ENCODE measurements at regions not wholly inside any gene's neighbourhood (a gene's known extent, or its start where the extent isn't known, plus 50 kb on each side); places are given as distances from the start of the nearest gene placed in this dataset.

DNA sequence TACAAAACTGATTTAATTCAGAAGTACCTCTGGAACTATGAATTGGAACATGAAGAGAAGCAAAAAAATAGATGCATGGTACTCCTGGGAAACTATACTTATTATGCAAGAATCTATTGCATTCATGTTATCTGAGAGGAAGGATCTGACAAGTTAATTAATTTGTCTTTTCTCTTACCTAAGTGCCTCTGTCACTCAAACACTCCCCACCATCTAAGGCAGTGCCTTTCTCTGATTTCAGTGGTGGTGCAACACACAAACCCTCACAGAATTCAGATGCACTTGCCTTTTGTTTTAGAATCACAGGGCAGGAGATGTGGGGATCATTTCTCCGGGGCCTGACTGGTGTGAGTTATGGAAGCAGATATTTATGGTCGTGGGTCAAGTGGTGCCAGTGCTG lies 52.5 kb upstream of the C9orf72 start:
- ChIA-PET POLR2A (no interaction called here), CTCF (no interaction called here)

DNA sequence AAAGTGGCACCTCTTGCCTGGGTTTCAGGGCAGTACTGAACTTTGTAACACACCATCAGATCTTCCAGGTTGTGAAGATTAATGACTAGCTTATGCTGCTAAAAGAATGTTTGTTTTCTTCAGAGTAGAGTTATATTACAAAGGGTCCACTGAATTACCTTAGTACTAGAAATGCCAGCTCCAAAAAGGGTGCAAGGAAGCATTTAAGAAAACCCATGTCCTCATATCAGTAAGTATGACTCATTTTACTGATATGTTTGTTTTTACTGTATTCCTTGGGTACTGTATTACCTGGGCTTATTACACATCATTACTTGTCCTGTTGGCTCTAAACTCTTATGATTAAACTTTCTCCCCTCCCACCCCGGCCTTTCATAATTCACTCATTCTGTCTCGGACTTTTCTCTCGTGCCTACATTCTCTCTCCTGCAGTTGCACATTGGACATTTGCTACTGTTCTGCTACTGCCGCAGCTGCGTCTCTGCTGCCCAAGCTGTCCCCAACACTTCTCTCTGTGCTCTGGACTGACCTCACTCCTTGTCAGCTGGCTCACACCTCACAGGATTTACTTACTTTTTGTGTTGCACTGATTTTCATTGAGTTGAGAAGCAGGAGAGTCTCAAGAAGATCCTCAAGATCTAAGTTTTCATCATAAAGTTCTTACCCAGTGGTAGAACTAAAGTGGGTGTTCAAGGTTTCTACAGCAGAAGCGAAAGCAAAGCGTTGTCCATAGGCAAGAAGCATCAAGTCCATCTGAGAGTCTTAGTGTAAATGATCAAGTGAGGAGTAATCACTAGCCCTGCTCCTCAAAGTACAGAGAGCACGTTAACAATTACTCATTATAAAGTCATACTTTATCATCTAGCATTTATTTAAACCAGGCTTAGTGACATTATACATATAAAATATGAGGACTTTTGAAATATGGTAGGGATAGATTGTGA lies 53.2 kb upstream of the C9orf72 start:
- POLR2A ChIA-PET, result no interaction called here

DNA sequence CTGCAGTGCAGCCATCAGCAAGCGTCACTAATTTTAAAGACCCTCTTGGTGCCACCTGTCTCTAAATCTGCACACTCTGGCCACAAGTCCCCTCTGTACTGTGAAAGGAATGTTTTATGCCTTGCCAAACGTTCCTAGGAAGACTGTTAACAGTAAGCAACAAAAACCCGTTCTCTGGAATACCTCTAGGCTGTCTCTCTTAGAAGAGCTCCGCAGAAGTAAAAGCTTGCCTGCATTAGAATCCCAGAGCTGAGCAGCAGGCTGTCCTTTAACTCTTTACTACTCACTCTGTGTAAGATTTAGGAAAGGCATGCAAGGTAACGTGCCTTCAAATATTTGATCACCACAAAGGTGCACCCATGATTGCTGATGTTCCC lies 53.9 kb upstream of the C9orf72 start:
- ChIA-PET CTCF (no interaction called here), POLR2A (no interaction called here)

More for the DNA sequence above, 53.2 kb upstream of the C9orf72 start:
- CTCF ChIA-PET, result no interaction called here

DNA sequence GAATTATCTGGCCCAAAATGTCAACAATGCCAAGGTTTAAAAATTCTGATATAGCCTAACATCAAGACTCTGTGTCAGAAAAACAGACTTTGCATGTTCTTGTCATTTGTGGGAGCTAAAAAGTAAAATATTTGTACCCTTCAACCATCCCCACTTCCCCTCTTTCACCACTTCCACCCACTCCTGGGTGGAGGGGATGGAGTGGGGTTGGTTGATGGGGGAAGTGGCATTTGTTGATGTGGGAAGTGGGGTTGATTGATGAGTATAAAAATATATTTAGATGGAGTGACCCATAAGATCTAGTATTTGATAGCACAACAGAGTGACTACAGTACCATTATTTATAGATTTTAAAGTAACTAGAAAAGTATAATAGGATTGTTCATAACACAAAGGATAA lies 55.0 kb upstream of the C9orf72 start:
- POLR2A ChIA-PET, result no interaction called here
- CTCF ChIA-PET, result no interaction called here

DNA sequence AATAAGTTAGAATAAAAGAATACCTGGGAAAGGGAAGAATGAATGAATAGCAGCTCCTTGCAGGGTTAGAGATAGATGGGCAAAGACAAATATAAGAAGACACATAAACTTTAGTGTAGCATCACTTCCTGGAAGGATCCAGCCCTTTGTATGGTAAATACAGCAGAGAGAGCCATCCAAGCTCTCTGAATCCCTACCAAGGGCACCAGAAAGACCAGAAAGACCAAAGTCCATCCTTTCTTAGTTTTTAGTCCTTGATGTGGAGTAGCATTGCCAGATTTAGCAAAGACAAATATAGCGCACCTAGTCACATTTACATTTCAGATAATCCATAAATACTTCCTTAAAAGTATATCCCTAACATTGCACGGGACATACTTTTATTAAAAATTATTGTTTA lies 56.1 kb upstream of the C9orf72 start:
- CTCF ChIA-PET, result no interaction called here

DNA sequence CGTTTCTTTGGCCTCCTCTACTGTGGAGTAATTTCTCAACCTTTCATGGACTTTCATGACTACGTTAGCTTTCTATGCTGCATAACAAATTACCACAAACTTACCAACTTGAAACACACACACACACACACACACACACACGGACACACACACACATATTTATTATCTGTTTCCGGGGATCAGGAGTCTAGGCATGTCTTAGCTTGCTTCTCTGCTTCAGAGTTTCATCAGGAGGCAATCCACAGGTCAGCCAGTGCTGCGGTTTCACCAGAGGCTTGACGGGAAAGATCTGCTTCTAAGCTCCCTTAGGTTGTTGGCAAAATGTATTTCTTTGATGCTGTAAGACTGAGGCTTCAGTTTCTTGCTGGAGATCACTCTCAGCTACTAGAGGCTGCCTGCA lies 59.0 kb upstream of the C9orf72 start:
- CTCF ChIA-PET, result no interaction called here

More for the DNA sequence above, 56.1 kb upstream of the C9orf72 start:
- POLR2A ChIA-PET, result no interaction called here

DNA sequence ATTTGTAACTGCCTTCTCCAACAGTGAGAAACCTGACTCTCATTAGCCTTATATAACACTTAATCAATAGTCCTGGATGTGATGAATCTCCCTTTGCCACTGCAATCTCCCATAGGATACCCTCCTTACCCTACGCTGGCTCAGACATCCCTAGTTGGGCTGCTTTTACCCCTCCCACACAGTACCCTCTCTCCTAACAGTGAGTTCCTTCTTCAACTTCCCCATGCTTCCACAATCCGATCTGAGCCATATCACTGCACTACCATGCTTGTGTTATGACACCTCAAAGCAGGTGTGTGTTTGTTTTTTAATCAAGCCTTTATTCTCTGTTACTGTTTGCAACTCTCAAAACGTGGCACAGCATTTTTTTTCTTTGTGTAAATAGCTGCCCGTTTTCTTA lies 60.5 kb upstream of the C9orf72 start:
- CTCF ChIA-PET, result interaction anchor here (0.6 kb wide), 1 partner anchor 332 kb away, joined by 3 read pairs; no protein-coding TSS in a partner anchor
- POLR2A ChIA-PET, result no interaction called here

More for the DNA sequence above, 59.0 kb upstream of the C9orf72 start:
- POLR2A ChIA-PET, result no interaction called here

DNA sequence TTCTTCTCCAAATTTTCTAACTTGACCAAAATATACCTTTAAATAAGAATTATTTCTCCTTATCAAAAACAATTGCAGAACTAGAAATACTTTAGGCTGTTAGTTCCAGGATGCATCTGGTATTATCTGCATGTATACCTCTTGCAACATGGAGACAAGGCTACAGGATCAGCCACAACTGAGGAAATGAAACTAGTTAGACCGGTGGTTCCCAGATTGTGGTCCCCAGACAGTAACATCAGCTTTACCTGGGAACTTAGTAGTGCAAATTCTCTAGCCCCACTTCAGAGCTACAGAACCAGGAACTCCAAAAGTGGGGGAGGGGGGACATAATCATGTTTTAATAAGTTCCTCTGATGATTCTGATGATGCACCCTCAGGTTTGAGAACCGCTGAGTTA lies 61.6 kb upstream of the C9orf72 start:
- CTCF ChIA-PET, result no interaction called here
- POLR2A ChIA-PET, result no interaction called here

DNA sequence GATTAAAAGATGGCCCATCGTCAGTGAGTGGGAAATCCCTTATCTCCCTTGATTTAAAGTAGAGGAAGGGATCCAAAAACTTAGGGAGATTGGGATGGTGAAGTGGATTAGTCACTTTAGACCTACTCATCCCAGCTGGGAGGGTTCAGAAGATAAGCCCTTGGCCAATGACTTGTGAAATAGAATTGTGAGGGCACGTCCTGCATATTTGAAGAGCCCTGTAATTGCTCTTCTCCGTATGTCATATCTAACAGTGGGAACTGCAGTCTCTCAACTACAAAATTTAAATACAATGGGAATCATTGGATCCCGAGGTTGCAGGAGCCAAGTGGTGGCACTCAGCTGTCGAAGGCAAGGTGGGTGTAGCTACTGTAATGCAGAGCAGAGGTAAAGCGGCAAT lies 65.4 kb upstream of the C9orf72 start:
- CTCF ChIA-PET, result no interaction called here
- POLR2A ChIA-PET, result no interaction called here

DNA sequence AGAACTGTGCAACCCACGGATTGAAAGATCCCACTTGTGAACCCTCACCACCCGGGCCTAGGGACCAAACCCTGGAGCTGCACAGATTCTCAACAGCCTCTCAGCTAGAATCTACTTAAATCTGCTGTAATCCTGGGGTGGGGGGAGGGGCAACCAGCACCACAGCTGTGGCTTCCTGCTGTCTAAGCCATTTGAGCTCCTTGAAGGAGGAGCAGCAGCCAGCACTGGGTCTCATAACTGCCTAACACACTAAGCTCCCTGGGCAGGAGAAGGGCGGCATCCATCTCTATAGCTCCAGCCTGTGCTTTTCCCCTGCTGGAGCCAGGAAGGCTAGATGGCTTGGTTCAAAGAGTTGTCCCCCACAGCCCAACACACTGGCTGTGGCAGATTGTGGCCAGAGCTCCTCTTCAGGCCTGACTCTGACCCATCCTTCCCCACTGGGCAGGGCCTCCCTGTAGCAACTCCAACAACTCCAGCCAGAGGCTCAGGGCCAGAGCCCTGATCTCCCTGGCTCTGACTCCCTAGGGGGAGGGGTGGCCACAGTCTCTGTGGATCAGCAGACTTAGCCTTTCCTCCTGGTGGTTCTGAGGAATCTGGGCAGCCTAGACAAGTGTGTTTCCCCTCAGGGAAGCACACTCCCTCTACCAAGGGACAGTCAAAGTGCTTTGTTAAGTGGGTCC lies 72.0 kb upstream of the C9orf72 start:
- ChIA-PET CTCF (no interaction called here), POLR2A (no interaction called here)

DNA sequence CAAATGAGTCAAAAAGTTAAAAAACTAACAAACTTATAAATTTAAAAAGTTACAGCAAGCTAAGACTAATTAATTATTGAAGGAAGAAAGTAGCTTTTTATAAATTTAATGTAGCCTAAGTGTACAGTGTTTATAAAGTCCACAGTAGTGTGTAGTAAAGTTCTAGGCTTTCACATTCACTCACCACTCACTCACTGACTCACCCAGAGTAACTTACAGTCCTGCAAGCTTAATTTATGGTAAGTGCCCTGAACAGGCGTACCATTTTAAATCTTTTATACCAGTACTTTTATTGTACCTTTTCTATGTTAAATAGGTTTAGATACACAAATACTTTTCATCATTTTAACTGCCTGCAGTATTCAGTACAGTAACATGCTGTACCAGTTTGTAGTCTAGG lies 80.0 kb upstream of the C9orf72 start:
- CTCF ChIA-PET, result no interaction called here
- POLR2A ChIA-PET, result no interaction called here

DNA sequence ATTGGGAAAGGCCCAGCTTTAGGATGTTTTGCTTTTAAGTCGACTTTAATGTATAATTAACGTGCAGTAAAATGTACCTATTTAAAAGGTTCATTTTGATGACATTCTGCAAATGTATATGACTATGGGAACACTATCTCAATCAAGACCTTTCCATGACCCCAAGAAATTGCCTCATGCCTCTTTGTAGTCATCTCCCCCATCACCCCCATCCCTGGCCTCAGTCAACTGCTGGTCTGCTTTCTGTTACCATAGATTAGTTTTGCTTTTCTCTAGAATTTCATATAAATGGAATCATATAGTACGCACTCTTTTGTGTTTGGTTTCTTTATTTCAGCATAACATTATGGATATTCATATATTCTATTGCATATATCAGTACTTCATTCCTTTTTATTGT lies 80.7 kb upstream of the C9orf72 start:
- CTCF ChIA-PET, result no interaction called here
- POLR2A ChIA-PET, result no interaction called here

DNA sequence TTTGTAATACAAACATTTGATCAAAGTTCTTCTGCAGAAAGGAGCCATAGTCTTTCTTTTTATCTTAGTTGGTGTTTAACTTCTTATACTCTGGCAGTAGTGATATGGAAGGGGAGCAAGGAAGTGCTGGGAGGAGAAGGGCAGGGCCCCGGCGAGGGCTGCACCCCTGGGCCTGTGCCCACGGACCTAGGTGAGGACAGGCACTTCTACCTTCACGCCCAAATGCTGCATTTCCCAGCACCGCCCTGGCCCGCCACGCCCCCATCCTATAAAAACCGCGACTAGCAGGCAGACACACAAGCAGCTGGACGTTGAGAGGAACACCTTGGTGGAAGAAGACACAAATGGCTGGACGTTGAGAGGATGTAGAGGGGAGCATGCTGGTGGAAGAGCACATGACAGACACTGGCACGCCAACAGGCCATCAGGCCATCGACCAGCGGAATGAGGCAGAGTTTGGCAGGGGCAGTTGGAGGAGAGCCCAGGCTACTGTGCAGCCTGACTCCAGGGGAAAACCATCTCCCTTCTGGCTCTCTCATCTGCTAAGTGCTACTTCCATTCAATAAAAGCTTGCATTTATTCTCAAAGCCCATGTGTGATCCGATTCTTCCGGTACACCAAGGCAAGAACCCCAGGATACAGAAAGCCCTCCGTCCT lies 81.5 kb upstream of the C9orf72 start:
- POLR2A ChIA-PET, result no interaction called here

DNA sequence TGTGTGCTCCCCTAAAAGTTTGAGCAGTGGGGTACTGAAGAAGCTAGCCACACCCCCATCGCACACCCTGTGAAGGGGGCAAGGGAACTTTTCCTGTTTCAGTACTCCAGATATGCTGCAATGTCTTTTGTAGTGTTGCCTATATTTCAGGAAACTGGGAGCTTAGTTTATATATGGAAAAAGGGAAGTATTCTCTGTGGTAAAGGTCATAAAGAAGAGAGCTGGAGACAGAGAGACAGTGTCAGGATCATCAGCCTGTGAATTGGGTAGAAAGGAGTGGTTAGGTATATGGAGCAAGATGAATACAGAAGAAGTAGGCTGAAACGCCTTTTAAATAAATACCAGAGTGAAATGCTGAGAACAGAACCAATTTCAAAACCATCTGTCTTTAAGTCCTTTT lies 82.2 kb upstream of the C9orf72 start:
- POLR2A ChIA-PET, result no interaction called here
- CTCF ChIA-PET, result no interaction called here

More for the DNA sequence above, 81.5 kb upstream of the C9orf72 start:
- CTCF ChIA-PET, result no interaction called here

DNA sequence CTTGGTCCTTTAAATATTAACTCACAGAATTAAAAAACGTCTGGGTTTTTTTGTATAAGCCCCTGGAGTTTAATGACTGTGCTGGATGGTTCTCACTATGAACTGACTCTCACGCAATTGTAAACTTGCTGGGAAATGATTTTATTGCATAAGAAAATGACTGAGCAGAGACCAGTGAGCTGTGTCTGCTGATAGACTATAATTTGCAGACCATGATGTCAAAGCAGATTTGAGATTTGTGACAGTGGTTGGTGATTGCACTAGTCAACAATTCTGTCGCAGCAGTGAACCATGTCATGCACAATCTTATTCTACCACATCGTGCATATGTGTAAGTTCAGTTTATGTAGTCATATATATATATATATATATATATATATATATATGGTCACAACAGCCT lies 85.7 kb upstream of the C9orf72 start:
- ChIA-PET CTCF (no interaction called here), POLR2A (no interaction called here)

DNA sequence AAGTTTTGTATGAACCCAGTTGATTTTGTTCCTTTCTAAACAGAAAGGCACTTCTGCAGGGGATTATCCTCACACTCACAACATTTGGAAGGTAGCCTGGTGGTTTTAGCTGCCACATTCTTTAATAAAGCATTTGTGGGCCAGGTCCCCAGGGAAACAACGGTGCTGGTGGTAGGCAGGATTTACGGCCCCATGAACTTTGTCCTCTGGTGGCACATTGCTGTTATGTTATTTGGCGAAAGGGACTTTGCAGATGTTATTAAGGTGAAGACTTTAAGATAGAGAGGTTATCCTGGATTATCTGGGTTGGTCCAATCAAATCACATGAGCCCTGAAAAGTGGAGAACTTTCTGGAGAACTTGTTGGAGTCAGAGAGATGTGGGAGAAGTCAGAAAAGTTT lies 86.3 kb upstream of the C9orf72 start:
- CTCF ChIA-PET, result no interaction called here
- POLR2A ChIA-PET, result no interaction called here

DNA sequence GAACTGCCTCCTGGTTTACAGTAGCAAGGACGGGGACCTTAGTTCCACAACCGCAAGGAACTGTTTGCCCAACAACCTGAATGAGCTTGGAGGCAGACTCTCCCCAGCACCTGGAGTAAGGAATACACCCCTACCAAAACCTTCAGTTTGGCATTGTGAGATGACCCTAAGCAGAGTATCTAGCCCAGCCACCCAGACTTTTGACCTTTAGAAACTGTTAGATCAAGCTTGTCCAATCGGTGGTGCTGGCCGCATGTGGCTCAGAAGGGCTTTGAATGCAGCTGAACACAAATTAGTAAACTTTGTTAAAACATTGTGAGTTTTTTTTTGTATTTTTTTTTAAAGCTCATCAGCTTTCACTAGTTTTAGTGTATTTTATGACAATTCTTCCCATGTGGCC lies 86.9 kb upstream of the C9orf72 start:
- ChIA-PET CTCF (no interaction called here), POLR2A (no interaction called here)

DNA sequence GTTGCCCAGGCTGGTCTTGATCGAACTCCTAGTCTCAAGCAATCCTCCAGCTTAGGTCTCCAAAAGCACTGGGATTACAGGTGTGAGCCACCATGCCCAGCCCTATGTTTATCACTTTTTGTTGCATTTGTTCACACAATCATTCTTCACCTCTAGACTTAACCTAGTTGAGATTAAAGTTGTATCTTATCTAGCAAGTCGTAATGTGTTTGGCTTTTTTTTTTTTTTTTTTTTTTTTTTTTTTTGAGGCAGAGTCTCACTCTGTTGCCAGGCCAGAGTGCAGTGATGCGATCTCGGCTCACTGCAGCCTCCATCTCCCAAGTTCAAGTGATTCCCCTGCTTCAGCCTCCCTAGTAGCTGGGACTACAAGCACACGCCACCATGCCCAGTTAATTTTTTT lies 90.2 kb upstream of the C9orf72 start:
- CTCF ChIA-PET, result no interaction called here

DNA sequence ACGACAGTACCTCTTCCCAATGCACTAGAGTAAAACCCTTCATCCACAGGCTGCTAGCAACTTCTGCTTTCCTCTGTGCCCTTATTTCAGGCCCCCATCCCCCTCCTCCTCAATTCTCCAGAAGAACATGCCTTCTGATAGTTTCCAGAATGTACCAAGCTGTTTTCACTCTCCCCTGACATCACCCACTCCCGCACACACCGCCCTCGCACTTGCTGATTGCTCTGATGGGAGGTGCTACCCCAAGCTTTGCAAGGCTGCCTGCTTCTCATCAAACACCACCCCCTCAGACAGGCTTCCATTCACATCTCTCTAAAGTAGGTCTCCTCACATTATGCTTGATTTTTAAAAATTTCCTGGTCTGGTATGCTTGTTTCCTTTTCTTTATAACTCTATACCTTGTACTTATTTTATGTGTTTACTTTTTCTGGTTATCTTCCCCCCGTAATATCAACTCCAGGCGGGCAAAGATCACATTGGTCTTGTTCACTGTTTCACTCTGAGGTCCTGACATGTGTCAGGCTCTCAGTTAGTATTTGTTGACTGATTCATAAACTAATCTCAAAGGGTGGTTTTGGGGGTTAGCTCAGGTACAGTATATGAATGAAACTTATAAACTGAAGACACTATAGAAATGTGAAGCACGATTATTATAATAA lies 91.0 kb upstream of the C9orf72 start:
- POLR2A ChIA-PET, result no interaction called here
- CTCF ChIA-PET, result no interaction called here

More for the DNA sequence above, 90.2 kb upstream of the C9orf72 start:
- POLR2A ChIA-PET, result no interaction called here

DNA sequence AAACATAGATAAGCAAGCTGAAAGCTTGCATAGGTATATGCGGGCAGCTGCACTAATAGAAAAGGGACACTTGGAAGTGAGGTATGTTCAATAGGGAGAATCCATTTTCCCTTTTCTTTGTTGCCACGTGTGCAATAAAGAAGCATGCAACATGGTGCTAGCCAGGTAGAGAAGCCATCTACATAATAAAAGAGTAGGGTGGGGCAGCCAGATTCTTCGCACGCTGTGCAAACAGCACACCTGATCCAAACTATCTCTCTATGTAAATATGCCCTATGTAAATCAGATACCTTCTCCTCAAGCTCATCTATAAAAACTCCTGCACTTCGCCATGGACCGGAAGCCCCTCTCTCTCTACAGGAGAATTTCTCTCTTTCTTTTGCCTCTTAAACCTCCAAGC lies 91.9 kb upstream of the C9orf72 start:
- POLR2A ChIA-PET, result no interaction called here
- CTCF ChIA-PET, result interaction anchor here (0.6 kb wide), 1 partner anchor 1883 kb away, joined by 4 read pairs; no protein-coding TSS in a partner anchor

DNA sequence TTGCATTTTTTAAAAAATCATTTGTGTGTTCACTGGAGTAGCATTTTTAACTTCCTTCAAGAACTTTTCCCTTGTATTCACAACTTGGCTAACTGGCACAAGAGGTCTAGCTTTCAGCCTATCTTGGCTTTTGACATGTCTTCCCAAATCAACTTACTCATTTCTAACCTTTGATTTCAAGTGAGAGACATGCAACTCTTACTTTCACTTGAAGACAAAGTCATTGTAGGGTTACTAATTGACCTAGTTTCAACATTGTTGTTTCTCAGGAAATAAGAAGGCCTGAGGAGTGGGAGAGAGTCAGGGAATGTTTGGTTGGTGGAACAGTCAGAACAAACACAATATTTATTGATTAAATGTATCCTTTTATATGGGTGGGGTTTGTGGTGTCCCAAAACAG lies 95.0 kb upstream of the C9orf72 start:
- ChIA-PET CTCF (no interaction called here), POLR2A (no interaction called here)
